Trophoblast cell (in vitro differentiated cells and primary cell): ENCODE measurements at regions not wholly inside any gene's neighbourhood (a gene's known extent, or its start where the extent isn't known, plus 50 kb on each side); places are given as distances from the start of the nearest gene placed in this dataset.

ENCODE experiments used
- DNase-seq, 2 donors: peaks; one replicate each; pipeline ENCODE4 v3.0.0-alpha.2; 2016
- H2AFZ ChIP-seq: 2 replicates; pipeline ENCODE4 v1.6.1; 2013; ENCODE audit warnings: low read length, moderate library complexity, mild to moderate bottlenecking; ENCODE audit not compliant: insufficient read depth, poor library complexity
- H2AK5ac ChIP-seq: 2 replicates; pipeline ENCODE4 v1.6.1; 2013; ENCODE audit warnings: mild to moderate bottlenecking, low read length
- H2BK120ac ChIP-seq: 2 replicates; pipeline ENCODE4 v1.6.1; 2013; ENCODE audit warnings: low read length, mild to moderate bottlenecking, moderate library complexity; ENCODE audit not compliant: insufficient read depth, poor library complexity
- H2BK12ac ChIP-seq: 2 replicates; pipeline ENCODE4 v1.6.1; 2013; ENCODE audit warnings: mild to moderate bottlenecking, low read length, moderate library complexity
- H2BK5ac ChIP-seq: 2 replicates; pipeline ENCODE4 v1.6.1; 2013; ENCODE audit warnings: low read length, low read depth, moderate library complexity, mild to moderate bottlenecking; ENCODE audit not compliant: poor library complexity
- H3K14ac ChIP-seq: 2 replicates; pipeline ENCODE4 v1.6.1; 2013; ENCODE audit warnings: mild to moderate bottlenecking, low read length
- H3K18ac ChIP-seq: 2 replicates; pipeline ENCODE4 v1.6.1; 2013; ENCODE audit warnings: mild to moderate bottlenecking, low read length
- H3K23ac ChIP-seq: 2 replicates; pipeline ENCODE4 v1.6.1; 2013; ENCODE audit warnings: low read length
- H3K27ac ChIP-seq: 2 replicates; pipeline ENCODE4 v1.5.1; 2013; ENCODE audit warnings: low read depth, mild to moderate bottlenecking, inconsistent platforms, low read length, moderate library complexity
- H3K27me3 ChIP-seq: 2 replicates; pipeline ENCODE4 v1.6.1; 2013; ENCODE audit warnings: inconsistent platforms, mild to moderate bottlenecking, low read length, moderate library complexity; ENCODE audit not compliant: insufficient read depth
- H3K36me3 ChIP-seq, 2 experiments: 1 replicate in 1 of 2; 2 replicates in 1 of 2; pipeline ENCODE4 v1.6.1; 2013; ENCODE audit warnings: low read length in 2 of 2, mild to moderate bottlenecking in 2 of 2, moderate library complexity in 1 of 2; ENCODE audit not compliant: insufficient read depth in 2 of 2, control insufficient read depth in 1 of 2
- H3K4ac ChIP-seq: 2 replicates; pipeline ENCODE4 v1.6.1; 2013; ENCODE audit warnings: low read depth, mild to moderate bottlenecking, low read length, moderate library complexity
- H3K4me1 ChIP-seq, 2 experiments: 1 replicate in 1 of 2; 2 replicates in 1 of 2; pipeline ENCODE4 v1.6.1; 2013; ENCODE audit warnings: low read length in 2 of 2, mild to moderate bottlenecking in 2 of 2, moderate library complexity in 1 of 2; ENCODE audit not compliant: insufficient read depth in 2 of 2, control insufficient read depth in 1 of 2
- H3K4me2 ChIP-seq: 2 replicates; pipeline ENCODE4 v1.6.1; 2013; ENCODE audit warnings: inconsistent platforms, mild to moderate bottlenecking, low read length, moderate library complexity
- H3K4me3 ChIP-seq: 2 replicates; pipeline ENCODE4 v1.5.1; 2013; ENCODE audit warnings: mild to moderate bottlenecking, low read depth, low read length, inconsistent platforms
- H3K79me1 ChIP-seq: one replicate; pipeline ENCODE4 v1.6.1; 2013; ENCODE audit warnings: low read length
- H3K79me2 ChIP-seq: 2 replicates; pipeline ENCODE4 v1.6.1; 2013; ENCODE audit warnings: low read length, mild to moderate bottlenecking; ENCODE audit not compliant: control insufficient read depth, insufficient read depth, poor library complexity
- H3K9ac ChIP-seq: 2 replicates; pipeline ENCODE4 v1.6.1; 2013; ENCODE audit warnings: mild to moderate bottlenecking, low read length
- H3K9me3 ChIP-seq: 2 replicates; pipeline ENCODE4 v1.6.1; 2013; ENCODE audit warnings: low read depth, mild to moderate bottlenecking, control low read depth, inconsistent platforms, low read length; ENCODE audit not compliant: insufficient read depth
- H4K12ac ChIP-seq: 2 replicates; pipeline ENCODE4 v1.6.1; 2013; ENCODE audit warnings: low read depth, mild to moderate bottlenecking, low read length, moderate library complexity
- H4K8ac ChIP-seq: 2 replicates; pipeline ENCODE4 v1.6.1; 2013; ENCODE audit warnings: low read depth, mild to moderate bottlenecking, low read length, moderate library complexity
- H4K91ac ChIP-seq: one replicate; pipeline ENCODE4 v1.6.1; 2013; ENCODE audit warnings: low read depth, mild to moderate bottlenecking, low read length, moderate library complexity
- WGBS: extraction: QIAGEN DNeasy Blood & Tissue Kit; methylation state at CpG from one replicate; pipeline ENCODE4 v1.1.7; 2013; ENCODE audit warnings: missing lambda C conversion rate; ENCODE audit not compliant: insufficient read length, insufficient coverage; ENCODE audit errors: extremely low coverage; 5-methylcytosine and 5-hydroxymethylcytosine counted together

DNA sequence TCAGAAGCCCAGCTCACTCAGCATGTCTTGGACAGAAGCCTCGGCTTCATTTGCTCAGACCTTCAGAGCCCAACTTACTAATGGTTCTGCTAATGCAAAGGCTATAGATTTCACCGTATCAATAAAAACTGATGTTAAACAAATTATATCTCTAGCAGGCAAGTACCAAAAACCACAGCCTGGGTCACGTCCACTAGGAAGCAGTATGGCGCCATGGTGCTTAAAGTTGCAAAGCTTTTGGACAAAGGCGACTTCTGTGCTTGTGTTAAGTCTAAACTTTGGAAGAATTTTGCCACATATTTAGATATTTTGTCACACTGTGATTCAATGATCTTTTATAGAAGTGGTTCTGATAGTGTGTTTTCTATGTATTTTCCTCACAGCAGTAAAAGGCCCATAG, 276.8 kb upstream of the PARD3B start:
- peaks cover 0 to 4% of the 10 kb centered on the region in 2 experiments for H3K4me1 ChIP-seq
- H4K8ac ChIP-seq, result no peak overlapping the region
- no peak overlapping the region for H3K14ac ChIP-seq
- H3K36me3 ChIP-seq, result no peaks in the 10 kb centered on the region
- H3K18ac ChIP-seq, result no peak overlapping the region
- H2BK5ac ChIP-seq, result no peak overlapping the region
- no peak overlapping the region for H3K4me2 ChIP-seq
- no CpG with 5 or more reads among the region's 5 CpGs for WGBS
- H2AK5ac ChIP-seq, result no peak overlapping the region
- H2BK12ac ChIP-seq, result no peak overlapping the region
- no peak for DNase-seq
- H3K79me2 ChIP-seq, result no peaks in the 10 kb centered on the region
- no peak overlapping the region for H3K4ac ChIP-seq
- H3K27me3 ChIP-seq, result no peaks in the 10 kb centered on the region
- no peaks in the 10 kb centered on the region for H3K79me1 ChIP-seq
- no peak overlapping the region for H4K91ac ChIP-seq
- no peak overlapping the region for H3K23ac ChIP-seq
- no peak overlapping the region for H3K9ac ChIP-seq
- H2AFZ ChIP-seq, result no peak overlapping the region
- no peak overlapping the region for H3K27ac ChIP-seq
- no peak overlapping the region for H3K4me3 ChIP-seq
- H3K9me3 ChIP-seq, result peaks cover 3% of the 10 kb centered on the region
- no peak overlapping the region for H2BK120ac ChIP-seq
- no peak overlapping the region for H4K12ac ChIP-seq

DNA sequence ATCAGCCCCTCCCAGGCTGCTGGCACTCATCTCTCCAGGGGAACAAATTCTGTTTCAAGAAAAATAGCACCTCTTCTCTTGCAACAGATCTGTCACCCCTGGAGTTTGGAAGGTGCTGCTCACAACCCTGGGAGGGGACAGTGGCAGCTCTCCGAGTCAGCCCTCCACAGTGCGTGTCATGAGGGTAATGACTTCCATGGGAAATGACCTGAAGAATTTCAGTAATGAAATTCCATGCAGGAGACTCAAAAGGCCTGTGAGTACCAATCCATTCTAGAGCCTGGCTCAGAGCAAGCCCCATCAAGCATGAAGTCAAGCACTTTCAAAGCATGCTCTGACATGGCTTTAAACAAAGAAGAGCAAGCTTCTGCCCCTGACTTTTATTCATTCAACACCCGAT, 276.3 kb upstream of the PARD3B start:
- no peak overlapping the region for H2AK5ac ChIP-seq
- no peak overlapping the region for H3K23ac ChIP-seq
- no peaks in the 10 kb centered on the region for H3K79me2 ChIP-seq
- H3K4me1 ChIP-seq, result peaks cover 0 to 4% of the 10 kb centered on the region in 2 experiments
- no peak overlapping the region for H2BK12ac ChIP-seq
- H3K4ac ChIP-seq, result no peak overlapping the region
- H2BK120ac ChIP-seq, result no peak overlapping the region
- no peak overlapping the region for H3K4me2 ChIP-seq
- peaks cover 3% of the 10 kb centered on the region for H3K9me3 ChIP-seq
- no peak overlapping the region for H2AFZ ChIP-seq
- no peak overlapping the region for H2BK5ac ChIP-seq
- no peak overlapping the region for H3K27ac ChIP-seq
- H3K18ac ChIP-seq, result no peak overlapping the region
- H3K14ac ChIP-seq, result no peak overlapping the region
- H4K12ac ChIP-seq, result no peak overlapping the region
- no peak for DNase-seq
- H3K79me1 ChIP-seq, result no peaks in the 10 kb centered on the region
- H3K27me3 ChIP-seq, result no peaks in the 10 kb centered on the region
- H3K9ac ChIP-seq, result no peak overlapping the region
- no peak overlapping the region for H4K8ac ChIP-seq
- H3K36me3 ChIP-seq, result no peaks in the 10 kb centered on the region
- H4K91ac ChIP-seq, result no peak overlapping the region
- WGBS, result no CpG with 5 or more reads among the region's 3 CpGs
- no peak overlapping the region for H3K4me3 ChIP-seq

DNA sequence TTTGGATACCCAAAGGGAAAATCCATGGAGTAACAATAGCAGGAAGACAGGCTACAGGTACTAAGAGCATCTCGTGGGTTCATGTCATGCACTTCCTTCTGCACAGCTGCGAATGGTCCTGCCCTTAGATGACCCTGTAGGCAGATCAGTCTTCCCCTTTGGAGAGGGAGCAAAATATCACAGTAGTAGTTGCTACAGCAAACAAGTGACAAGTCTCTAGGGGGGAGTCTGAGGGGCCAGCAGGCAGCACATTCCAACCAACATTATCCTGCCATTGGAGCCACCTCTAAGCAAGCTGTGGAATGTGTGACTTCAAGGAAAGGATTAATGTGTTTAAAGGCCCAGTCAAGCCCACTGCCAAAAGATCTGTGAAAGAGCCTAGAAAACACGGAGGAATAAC, 273.2 kb upstream of the PARD3B start:
- Histone ChIP-seq H3K79me2 (no peaks in the 10 kb centered on the region), H4K8ac (no peak overlapping the region), H2AK5ac (no peak overlapping the region), H4K91ac (no peak overlapping the region), H3K4me3 (no peak overlapping the region), H3K79me1 (peaks cover 3% of the 10 kb centered on the region), H3K9me3 (peaks cover 3% of the 10 kb centered on the region), H2BK12ac (no peak overlapping the region), H3K27me3 (no peaks in the 10 kb centered on the region), H3K4ac (no peak overlapping the region), H3K18ac (no peak overlapping the region), H2BK120ac (no peak overlapping the region), H3K27ac (no peak overlapping the region), H3K9ac (no peak overlapping the region), H3K4me2 (no peak overlapping the region), H3K23ac (no peak overlapping the region), H2AFZ (no peak overlapping the region), H2BK5ac (no peak overlapping the region), H3K4me1 (peaks cover 0 to 2% of the 10 kb centered on the region in 2 experiments), H3K36me3 (no peaks in the 10 kb centered on the region), H3K14ac (no peak overlapping the region), H4K12ac (no peak overlapping the region)
- no CpG with 5 or more reads among the region's 3 CpGs for WGBS
- DNase-seq, result no peak

DNA sequence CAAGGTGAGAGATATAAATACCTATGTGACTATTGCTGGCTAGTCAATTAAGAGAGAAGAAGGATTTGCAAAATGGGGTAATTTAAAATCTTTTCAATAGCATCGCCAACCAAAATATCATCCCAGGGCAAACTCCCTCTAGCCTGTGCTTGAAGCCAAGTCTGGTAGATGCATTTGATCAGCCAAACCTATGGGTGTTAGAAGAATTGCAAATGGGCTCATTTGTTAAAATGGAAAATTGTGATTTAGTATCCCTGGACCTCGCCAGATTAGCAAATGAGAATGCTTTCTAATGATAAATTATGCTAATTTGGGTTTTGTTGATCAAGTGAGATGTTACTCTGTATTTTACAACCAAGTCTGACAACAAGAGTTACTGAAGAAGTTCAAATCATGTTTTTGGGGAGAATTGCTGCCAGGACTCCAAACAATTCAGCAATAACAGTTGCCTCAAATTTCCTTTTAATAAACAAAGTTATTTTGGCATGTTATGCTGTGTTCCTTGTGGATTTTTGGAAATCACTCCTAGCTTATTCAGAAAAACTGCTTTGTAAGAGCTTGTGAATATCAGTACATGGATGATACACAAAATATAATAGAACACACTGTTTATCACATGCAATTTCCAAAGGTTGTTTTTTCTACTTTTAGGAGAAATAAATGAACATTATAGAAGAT, 272.5 kb upstream of the PARD3B start:
- no peaks in the 10 kb centered on the region for H3K79me2 ChIP-seq
- no peak overlapping the region for H3K9ac ChIP-seq
- no peak overlapping the region for H3K18ac ChIP-seq
- H2AK5ac ChIP-seq, result no peak overlapping the region
- H3K36me3 ChIP-seq, result no peaks in the 10 kb centered on the region
- peaks cover 3% of the 10 kb centered on the region for H3K9me3 ChIP-seq
- WGBS, result no CpG with 5 or more reads among the region's 2 CpGs
- DNase-seq, result no peak
- no peak overlapping the region for H4K91ac ChIP-seq
- no peaks in the 10 kb centered on the region for H3K27me3 ChIP-seq
- peaks cover 3% of the 10 kb centered on the region for H3K79me1 ChIP-seq
- H2BK120ac ChIP-seq, result no peak overlapping the region
- H4K12ac ChIP-seq, result no peak overlapping the region
- no peak overlapping the region for H3K23ac ChIP-seq
- H3K14ac ChIP-seq, result no peak overlapping the region
- H3K4me3 ChIP-seq, result no peak overlapping the region
- no peak overlapping the region for H2BK5ac ChIP-seq
- no peak overlapping the region for H3K4ac ChIP-seq
- no peak overlapping the region for H3K4me2 ChIP-seq
- no peak overlapping the region for H3K27ac ChIP-seq
- H3K4me1 ChIP-seq, result peaks cover 0 to 2% of the 10 kb centered on the region in 2 experiments
- no peak overlapping the region for H2BK12ac ChIP-seq
- no peak overlapping the region for H4K8ac ChIP-seq
- H2AFZ ChIP-seq, result no peak overlapping the region
